Panc1 (cell line): ENCODE measurements at regions not wholly inside any gene's neighbourhood (a gene's known extent, or its start where the extent isn't known, plus 50 kb on each side); places are given as distances from the start of the nearest gene placed in this dataset.

Source experiments
- SIN3A ChIP-seq: IDR thresholded peaks from 2 replicates; pipeline ENCODE4 v1.6.1; 2012; ENCODE audit warnings: low read depth, mild to moderate bottlenecking, low read length, moderate library complexity, borderline replicate concordance; ENCODE audit not compliant: insufficient read depth
- TF ChIP-seq, protein P1 (sequence below): fragments of 450-650 bp; IDR thresholded peaks from 2 replicates; pipeline ENCODE4 v1.5.1; 2017; ENCODE audit warnings: mild to moderate bottlenecking

DNA sequence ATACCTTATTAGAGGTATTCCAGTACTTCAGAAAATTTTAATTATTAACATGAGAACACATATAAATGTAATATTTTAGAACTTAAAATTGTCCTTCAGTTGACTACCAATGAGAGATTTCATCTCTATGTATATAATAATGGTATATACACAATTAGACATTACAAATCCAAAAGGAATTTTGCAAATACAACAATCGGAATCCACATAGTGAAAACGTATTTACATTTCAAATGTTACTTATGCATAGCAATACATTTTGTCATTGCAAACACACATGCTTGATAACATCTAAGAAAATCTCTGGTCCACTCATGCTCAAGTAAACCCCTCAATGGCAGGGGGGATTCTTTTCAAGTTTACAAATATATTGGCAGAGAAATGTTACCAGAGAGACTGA is 2345.2 kb downstream of the PCDH9 start:
- TF ChIP-seq, protein P1, sequence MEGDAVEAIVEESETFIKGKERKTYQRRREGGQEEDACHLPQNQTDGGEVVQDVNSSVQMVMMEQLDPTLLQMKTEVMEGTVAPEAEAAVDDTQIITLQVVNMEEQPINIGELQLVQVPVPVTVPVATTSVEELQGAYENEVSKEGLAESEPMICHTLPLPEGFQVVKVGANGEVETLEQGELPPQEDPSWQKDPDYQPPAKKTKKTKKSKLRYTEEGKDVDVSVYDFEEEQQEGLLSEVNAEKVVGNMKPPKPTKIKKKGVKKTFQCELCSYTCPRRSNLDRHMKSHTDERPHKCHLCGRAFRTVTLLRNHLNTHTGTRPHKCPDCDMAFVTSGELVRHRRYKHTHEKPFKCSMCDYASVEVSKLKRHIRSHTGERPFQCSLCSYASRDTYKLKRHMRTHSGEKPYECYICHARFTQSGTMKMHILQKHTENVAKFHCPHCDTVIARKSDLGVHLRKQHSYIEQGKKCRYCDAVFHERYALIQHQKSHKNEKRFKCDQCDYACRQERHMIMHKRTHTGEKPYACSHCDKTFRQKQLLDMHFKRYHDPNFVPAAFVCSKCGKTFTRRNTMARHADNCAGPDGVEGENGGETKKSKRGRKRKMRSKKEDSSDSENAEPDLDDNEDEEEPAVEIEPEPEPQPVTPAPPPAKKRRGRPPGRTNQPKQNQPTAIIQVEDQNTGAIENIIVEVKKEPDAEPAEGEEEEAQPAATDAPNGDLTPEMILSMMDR: no peak
- TF ChIP-seq SIN3A: no peak
